Lower leg skin (tissue), 4 donors: ENCODE measurements at regions not wholly inside any gene's neighbourhood (a gene's known extent, or its start where the extent isn't known, plus 50 kb on each side); places are given as distances from the start of the nearest gene placed in this dataset.

Experiments
- DNase-seq, 2 donors: peaks; one replicate each; pipeline ENCODE4 v3.0.0-alpha.2; 2019; ENCODE audit warnings: low spot score in 2 of 2
- H3K4me3 ChIP-seq: fragments of 200-600 bp; sonication (generic); 2 replicates; pipeline ENCODE4 v1.5.1; 2017; ENCODE audit warnings: mild to moderate bottlenecking, low read depth; ENCODE audit not compliant: poor library complexity, severe bottlenecking
- POLR2A ChIP-seq, 2 donors: fragments of 450-650 bp; IDR thresholded peaks; one replicate each; pipeline ENCODE4 v1.6.1; 2016 to 2017; ENCODE audit warnings: antibody characterized with exemption in 2 of 2, mild to moderate bottlenecking in 1 of 2, moderate library complexity in 1 of 2
- WGBS, 2 donors: methylation state at CpG; one replicate each; pipeline ENCODE4 v1.1.5; 2018; 5-methylcytosine and 5-hydroxymethylcytosine counted together
- intact Hi-C: fragments of 100-400 bp; cut with DNase I; formaldehyde crosslinking; loops from one replicate; pipeline ENCODE4 v1.15.0; 2023; ENCODE audit warnings: low total_unique reads
- TF ChIP-seq, protein P1 (sequence below), 3 donors: fragments of 450-650 bp; IDR thresholded peaks; one replicate each; pipeline ENCODE4 v1.5.1; 2016; ENCODE audit warnings: antibody characterized with exemption in 3 of 3, mild to moderate bottlenecking in 3 of 3, moderate library complexity in 2 of 3

DNA sequence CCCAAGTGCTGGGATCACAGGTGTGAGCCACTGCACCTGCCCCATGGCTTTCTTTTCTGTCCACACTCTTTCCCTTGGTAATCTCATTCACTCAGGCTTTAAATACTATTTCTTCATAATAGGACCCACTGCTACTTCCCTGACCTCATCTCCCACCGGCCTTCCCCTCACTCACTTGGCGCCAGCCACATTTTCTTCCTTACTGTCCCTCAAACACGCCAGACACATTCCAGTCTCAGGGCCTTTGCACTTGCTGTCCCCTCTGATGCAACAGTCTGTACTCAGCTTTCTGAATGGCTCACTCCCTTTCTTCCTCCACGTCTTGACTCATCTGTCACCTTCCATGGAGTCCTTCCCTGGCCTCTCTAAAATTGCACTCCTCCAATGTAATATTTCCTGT lies 111.1 kb upstream of the MVB12B start:
- TF ChIP-seq, protein P1, sequence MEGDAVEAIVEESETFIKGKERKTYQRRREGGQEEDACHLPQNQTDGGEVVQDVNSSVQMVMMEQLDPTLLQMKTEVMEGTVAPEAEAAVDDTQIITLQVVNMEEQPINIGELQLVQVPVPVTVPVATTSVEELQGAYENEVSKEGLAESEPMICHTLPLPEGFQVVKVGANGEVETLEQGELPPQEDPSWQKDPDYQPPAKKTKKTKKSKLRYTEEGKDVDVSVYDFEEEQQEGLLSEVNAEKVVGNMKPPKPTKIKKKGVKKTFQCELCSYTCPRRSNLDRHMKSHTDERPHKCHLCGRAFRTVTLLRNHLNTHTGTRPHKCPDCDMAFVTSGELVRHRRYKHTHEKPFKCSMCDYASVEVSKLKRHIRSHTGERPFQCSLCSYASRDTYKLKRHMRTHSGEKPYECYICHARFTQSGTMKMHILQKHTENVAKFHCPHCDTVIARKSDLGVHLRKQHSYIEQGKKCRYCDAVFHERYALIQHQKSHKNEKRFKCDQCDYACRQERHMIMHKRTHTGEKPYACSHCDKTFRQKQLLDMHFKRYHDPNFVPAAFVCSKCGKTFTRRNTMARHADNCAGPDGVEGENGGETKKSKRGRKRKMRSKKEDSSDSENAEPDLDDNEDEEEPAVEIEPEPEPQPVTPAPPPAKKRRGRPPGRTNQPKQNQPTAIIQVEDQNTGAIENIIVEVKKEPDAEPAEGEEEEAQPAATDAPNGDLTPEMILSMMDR (IDR thresholded peaks at IDR 0.05) = no peak
- intact Hi-C loops = no loop called here
- no peak for DNase-seq
- WGBS, 2 donors = 86 to 87% methylated on average over 4 of the region's 4 CpGs
- H3K4me3 ChIP-seq = no peak overlapping the region

DNA sequence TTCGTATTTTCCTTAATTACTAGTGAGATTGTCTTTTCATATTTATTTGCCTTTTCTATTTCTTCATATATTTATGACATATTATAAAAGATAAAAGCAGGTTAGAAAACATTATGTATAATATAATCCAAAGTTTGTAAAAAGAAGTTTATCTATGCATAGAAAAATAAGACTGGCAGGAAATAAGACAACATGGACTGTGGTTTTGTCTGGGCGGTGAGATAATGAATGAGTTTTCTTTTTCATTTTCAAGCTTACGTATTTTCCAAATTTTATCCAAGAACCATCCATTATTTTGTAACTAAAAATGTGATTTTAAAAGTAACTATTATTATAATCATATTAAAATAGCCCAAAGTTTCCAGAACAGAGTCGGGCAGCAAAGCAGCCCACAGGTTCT lies 109.8 kb upstream of the MVB12B start:
- TF ChIP-seq, protein P1 (IDR thresholded peaks at IDR 0.05) = no peak
- TF ChIP-seq POLR2A (IDR thresholded peaks at IDR 0.05) = no peak
- no peak overlapping the region for H3K4me3 ChIP-seq
- intact Hi-C loops = no loop called here
- WGBS, 2 donors = 60 to 73% methylated on average over 4 of the region's 4 CpGs
- no peak for DNase-seq

DNA sequence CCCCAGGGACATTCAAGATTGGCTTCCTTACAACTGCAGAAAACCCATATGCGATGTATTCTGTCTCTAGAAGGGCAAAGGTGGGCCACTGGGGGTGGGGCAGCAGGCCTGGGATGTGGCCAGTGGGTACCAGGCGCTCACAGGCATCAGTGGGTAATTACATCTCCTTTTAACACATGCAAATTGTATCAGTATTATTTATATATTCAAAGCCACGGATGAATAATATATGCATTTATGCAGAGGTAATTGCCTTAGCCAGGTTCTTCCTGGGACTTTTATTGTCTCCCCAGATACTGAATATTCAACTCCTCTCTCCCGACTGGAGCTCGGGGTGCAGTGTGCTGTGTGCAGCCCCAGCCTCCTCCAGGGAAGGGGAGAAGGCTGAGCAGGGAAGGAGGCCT lies 109.4 kb upstream of the MVB12B start:
- WGBS, 2 donors = 66 to 69% methylated on average over 5 of the region's 5 CpGs
- no peak for DNase-seq
- intact Hi-C loops = no loop called here
- H3K4me3 ChIP-seq = no peak overlapping the region
- no peak for TF ChIP-seq POLR2A (IDR thresholded peaks at IDR 0.05)
- TF ChIP-seq, protein P1 (IDR thresholded peaks at IDR 0.05) = no peak

DNA sequence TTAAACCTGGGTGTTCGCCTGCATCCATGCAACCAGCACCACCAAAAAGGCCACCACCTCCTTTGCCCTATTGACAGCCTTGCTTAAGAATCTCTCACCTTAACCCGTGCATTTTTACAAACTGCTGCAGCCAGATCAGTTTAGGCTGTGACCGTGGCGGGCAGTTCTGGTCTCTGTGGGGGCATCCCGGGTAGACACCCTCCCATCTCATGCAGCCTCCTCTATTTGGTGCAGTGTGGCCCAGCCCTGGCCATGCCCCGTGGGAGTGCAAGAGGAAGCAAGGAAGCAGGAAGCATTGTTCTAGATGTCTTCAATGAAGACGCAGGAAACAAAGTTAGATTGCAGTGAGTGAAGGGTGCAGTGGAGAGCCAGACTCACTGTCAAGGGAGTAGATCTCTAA lies 108.8 kb upstream of the MVB12B start:
- no peak overlapping the region for H3K4me3 ChIP-seq
- TF ChIP-seq, protein P1 (IDR thresholded peaks at IDR 0.05) = no peak
- TF ChIP-seq POLR2A (IDR thresholded peaks at IDR 0.05) = no peak
- WGBS, 2 donors = 72 to 83% methylated on average over 7 of the region's 7 CpGs
- peak in 1 of 2 donors; percentile 53 for DNase-seq
- intact Hi-C loops = no loop called here

DNA sequence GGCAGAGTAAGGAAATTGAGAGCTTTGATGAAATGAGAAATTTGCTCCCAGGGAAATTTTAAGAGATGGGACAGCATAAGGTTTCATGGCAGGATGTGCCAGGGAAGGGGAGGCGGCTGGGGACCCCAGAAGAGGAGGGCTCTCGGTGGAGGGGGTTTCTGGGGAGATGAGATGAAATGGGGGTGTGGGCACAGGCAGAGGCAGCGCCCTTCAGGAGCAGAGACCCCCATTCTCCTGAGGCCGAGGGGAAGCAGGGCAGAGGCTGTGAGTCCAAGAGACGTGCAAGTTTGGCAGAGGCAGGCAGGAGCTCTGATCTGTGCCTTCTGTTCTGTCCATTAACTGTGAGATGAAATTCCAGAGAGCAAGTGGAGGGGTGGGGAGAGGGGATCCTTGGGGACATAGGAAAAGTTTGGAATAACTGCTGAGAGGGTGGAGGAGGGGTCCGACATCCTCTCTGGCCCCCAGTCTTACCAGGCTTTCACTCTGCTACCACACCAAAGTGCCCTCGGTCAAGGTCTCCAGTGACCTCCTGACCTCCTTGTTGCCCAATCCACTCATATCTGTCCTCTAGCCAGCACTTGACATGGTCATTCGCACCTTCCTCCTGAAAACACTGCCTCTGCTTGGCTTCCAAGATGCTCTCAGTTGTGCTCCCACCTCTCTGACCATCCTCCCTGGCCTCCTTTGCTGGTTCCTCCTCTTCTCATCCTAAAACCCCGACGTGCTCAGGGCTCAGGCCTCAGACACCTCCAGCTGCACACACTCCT lies 108.1 kb upstream of the MVB12B start:
- intact Hi-C loops = no loop called here
- no peak overlapping the region for H3K4me3 ChIP-seq
- no peak for DNase-seq
- 82 to 84% methylated on average over 10 of the region's 10 CpGs for WGBS, 2 donors
- no peak for TF ChIP-seq POLR2A (IDR thresholded peaks at IDR 0.05)
- TF ChIP-seq, protein P1 (IDR thresholded peaks at IDR 0.05) = no peak

DNA sequence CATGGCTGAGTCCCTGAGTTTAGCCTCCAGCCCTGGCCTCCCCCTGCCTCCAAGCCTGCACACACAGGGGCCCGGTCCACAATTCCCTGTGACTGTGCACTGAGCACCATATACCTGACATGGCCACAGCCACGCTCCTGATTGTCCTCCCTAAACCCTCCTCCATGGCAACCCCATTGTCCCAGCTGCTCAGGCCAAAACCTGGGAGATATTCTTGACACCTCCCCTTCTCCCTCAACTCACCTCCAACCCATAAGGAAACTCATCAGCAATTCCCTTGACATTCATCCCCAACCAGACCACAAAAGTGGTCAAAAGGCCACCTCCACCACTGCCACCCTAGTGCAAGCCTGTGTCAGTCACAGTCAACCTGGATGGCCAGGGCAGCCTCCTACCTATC lies 107.5 kb upstream of the MVB12B start:
- intact Hi-C loops = no loop called here
- no peak overlapping the region for H3K4me3 ChIP-seq
- TF ChIP-seq, protein P1 (IDR thresholded peaks at IDR 0.05) = no peak
- TF ChIP-seq POLR2A (IDR thresholded peaks at IDR 0.05) = no peak
- WGBS, 2 donors = 86 to 91% methylated on average over 2 of the region's 2 CpGs
- peak in 1 of 2 donors; percentile 76 for DNase-seq
